A549 (cell line): ENCODE measurements at regions not wholly inside any gene's neighbourhood (a gene's known extent, or its start where the extent isn't known, plus 50 kb on each side); places are given as distances from the start of the nearest gene placed in this dataset.

Experiments used
- CBX8 ChIP-seq: fragments of 200-600 bp; sonication (generic); IDR thresholded peaks from 2 replicates; pipeline ENCODE4 v1.6.1; 2016
- CEBPB ChIP-seq, 2 experiments: fragments of >200 bp in 1 of 2; sonication (Bioruptor Twin) in 1 of 2; formaldehyde crosslinking in 1 of 2; IDR thresholded peaks; 2 replicates each; pipeline ENCODE4 v1.6.1; 2012 to 2016
- CHD2 ChIP-seq: fragments of 150-350 bp; IDR thresholded peaks from 2 replicates; pipeline ENCODE4 v1.6.1; 2014; ENCODE audit warnings: low read length; ENCODE audit not compliant: partially characterized antibody
- CTCF ChIP-seq: fragments of >200 bp; sonication (Bioruptor Twin); formaldehyde crosslinking; IDR thresholded peaks from 3 replicates; pipeline ENCODE4 v1.5.1; 2016
- EP300 ChIP-seq, 2 experiments: fragments of >200 bp; sonication (Bioruptor Twin); formaldehyde crosslinking; IDR thresholded peaks; 2 replicates in 1 of 2; 3 replicates in 1 of 2; pipeline ENCODE4 v1.6.1; 2016 to 2017
- FOSB ChIP-seq: fragments of 250-450 bp; sonication (Bioruptor Pico); IDR thresholded peaks from 2 replicates; pipeline ENCODE4 v1.5.0; 2020; ENCODE audit warnings: mild to moderate bottlenecking, moderate library complexity
- MAZ ChIP-seq: fragments of 150-350 bp; IDR thresholded peaks from 2 replicates; pipeline ENCODE4 v1.6.1; 2014; ENCODE audit warnings: antibody characterized with exemption, low read depth, low read length, borderline replicate concordance
- NFE2L2 ChIP-seq: fragments of 150-350 bp; conservative IDR thresholded peaks from 2 replicates; pipeline ENCODE4 v1.6.1; 2014; ENCODE audit warnings: low read length
- RCOR1 ChIP-seq: fragments of 150-350 bp; IDR thresholded peaks from 2 replicates; pipeline ENCODE4 v1.6.1; 2014; ENCODE audit warnings: antibody characterized with exemption, low read length, low read depth
- USF2 ChIP-seq: fragments of 450-650 bp; IDR thresholded peaks from 2 replicates; pipeline ENCODE4 v1.6.1; 2014; ENCODE audit warnings: antibody characterized with exemption
- TF ChIP-seq, protein P1 (sequence below): fragments of >200 bp; sonication (Bioruptor Twin); formaldehyde crosslinking; IDR thresholded peaks from 3 replicates; pipeline ENCODE4 v1.6.1; 2016
- TF ChIP-seq, protein P2 (sequence below): fragments of 150-350 bp; IDR thresholded peaks from 2 replicates; pipeline ENCODE4 v1.6.1; 2014; ENCODE audit warnings: low read depth, mild to moderate bottlenecking, low read length

DNA sequence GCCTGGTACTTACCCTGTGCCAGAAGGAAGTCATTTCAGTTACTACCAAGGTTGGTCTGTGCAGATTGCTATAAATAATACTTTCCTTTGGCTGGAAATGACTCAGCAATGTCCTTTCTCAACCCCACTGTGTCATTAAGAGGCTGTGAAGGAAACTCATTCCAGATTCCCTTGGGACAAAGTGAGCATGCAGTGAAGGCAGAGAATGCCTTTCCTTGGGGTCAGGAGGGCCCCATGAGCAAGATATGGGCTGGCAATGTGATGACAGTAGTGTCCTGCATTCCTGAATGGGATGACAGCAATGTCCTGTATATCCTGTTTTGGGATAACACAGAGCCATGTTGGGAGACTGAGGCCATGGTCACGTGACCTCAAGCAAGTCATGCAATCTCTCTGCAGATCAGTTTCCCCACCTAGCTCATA is 213.1 kb upstream of the TMTC4 start:
- no peak for TF ChIP-seq CTCF
- no peak for TF ChIP-seq RCOR1
- no peak for TF ChIP-seq CHD2
- TF ChIP-seq, protein P1, sequence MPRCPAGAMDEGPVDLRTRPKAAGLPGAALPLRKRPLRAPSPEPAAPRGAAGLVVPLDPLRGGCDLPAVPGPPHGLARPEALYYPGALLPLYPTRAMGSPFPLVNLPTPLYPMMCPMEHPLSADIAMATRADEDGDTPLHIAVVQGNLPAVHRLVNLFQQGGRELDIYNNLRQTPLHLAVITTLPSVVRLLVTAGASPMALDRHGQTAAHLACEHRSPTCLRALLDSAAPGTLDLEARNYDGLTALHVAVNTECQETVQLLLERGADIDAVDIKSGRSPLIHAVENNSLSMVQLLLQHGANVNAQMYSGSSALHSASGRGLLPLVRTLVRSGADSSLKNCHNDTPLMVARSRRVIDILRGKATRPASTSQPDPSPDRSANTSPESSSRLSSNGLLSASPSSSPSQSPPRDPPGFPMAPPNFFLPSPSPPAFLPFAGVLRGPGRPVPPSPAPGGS = no peak
- no peak for TF ChIP-seq USF2
- no peak for TF ChIP-seq FOSB
- TF ChIP-seq CEBPB (IDR thresholded peaks at IDR 0.05) = no peak
- TF ChIP-seq MAZ = no peak
- TF ChIP-seq EP300 (IDR thresholded peaks at IDR 0.05) = no peak
- no peak for TF ChIP-seq NFE2L2
- no peak for TF ChIP-seq CBX8
- TF ChIP-seq, protein P2, sequence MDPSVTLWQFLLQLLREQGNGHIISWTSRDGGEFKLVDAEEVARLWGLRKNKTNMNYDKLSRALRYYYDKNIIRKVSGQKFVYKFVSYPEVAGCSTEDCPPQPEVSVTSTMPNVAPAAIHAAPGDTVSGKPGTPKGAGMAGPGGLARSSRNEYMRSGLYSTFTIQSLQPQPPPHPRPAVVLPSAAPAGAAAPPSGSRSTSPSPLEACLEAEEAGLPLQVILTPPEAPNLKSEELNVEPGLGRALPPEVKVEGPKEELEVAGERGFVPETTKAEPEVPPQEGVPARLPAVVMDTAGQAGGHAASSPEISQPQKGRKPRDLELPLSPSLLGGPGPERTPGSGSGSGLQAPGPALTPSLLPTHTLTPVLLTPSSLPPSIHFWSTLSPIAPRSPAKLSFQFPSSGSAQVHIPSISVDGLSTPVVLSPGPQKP = no peak
